ENCODE measurements at regions not wholly inside any gene's neighbourhood (a gene's known extent, or its start where the extent isn't known, plus 50 kb on each side); places are given as distances from the start of the nearest gene placed in this dataset.
"Not testable (repeated sequence)": the region's sequence is repeated elsewhere in the genome, so short reads cannot be mapped to it uniquely, and the experiment has no call there.

GRCh38 chrX:131850964-131851363, 172.1 kb upstream of the STK26 start:
- TF ChIP-seq CTCF (conservative IDR thresholded peaks at IDR 0.05); EZH2 (IDR thresholded peaks at IDR 0.05; ENCODE audit: low read depth): not testable (repeated sequence)

All from PC-9 (cell line).